Mucosa of rectum (tissue), 2 donors: ENCODE measurements at regions not wholly inside any gene's neighbourhood (a gene's known extent, or its start where the extent isn't known, plus 50 kb on each side); places are given as distances from the start of the nearest gene placed in this dataset.

Experiments
- H3K27ac ChIP-seq, 2 donors: one replicate each; pipeline ENCODE4 v1.7.0; 2013; ENCODE audit warnings: inconsistent platforms in 2 of 2, low read depth in 2 of 2, low read length in 2 of 2
- H3K27me3 ChIP-seq, 2 donors: one replicate each; pipeline ENCODE4 v1.7.0; 2013; ENCODE audit warnings: low read length in 2 of 2; ENCODE audit not compliant: control insufficient read depth in 2 of 2, insufficient read depth in 2 of 2
- H3K36me3 ChIP-seq, 2 donors: one replicate each; pipeline ENCODE4 v1.7.0; 2013; ENCODE audit warnings: low read length in 2 of 2; ENCODE audit not compliant: control insufficient read depth in 2 of 2, insufficient read depth in 2 of 2
- H3K4me1 ChIP-seq, 2 donors: one replicate each; pipeline ENCODE4 v1.7.0; 2013; ENCODE audit warnings: low read length in 2 of 2, mild to moderate bottlenecking in 1 of 2; ENCODE audit not compliant: control insufficient read depth in 2 of 2, insufficient read depth in 2 of 2
- H3K4me3 ChIP-seq, 2 donors: one replicate each; pipeline ENCODE4 v1.7.0; 2013; ENCODE audit warnings: low read length in 2 of 2
- H3K9ac ChIP-seq, 2 donors: one replicate each; pipeline ENCODE4 v1.7.0; 2013; ENCODE audit warnings: low read length in 2 of 2, low read depth in 1 of 2, mild to moderate bottlenecking in 1 of 2
- H3K9me3 ChIP-seq, 2 donors: one replicate each; pipeline ENCODE4 v1.7.0; 2013; ENCODE audit warnings: low read length in 2 of 2; ENCODE audit not compliant: control insufficient read depth in 2 of 2
- donor health status: healthy.
- donor health status: Normal muscosa, but diverticular disease.

DNA sequence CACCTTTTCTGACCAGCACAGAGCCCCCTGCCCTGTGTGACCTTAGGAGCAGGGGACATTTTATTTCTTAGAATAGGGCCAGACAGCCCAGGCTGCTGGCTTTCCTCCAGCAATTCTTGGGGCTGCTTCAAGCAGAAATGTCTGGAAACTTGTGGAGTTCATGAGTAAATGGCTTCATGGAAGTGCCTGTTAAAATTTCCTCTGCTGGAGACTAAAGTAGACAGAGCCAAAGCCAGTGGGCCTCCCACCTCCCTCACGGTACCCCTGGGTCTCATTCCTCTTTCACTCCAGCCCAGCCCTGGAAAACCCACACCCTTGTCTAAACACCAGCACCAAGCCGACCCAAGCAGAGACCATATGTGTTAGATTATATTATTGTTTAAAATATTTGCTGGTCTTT is 505.5 kb upstream of the ZMIZ1 start:
- no peaks in the 10 kb centered on the region for H3K9me3 ChIP-seq
- no peak overlapping the region for H3K9ac ChIP-seq
- no peak overlapping the region for H3K4me3 ChIP-seq
- no peaks in the 10 kb centered on the region for H3K27me3 ChIP-seq
- peaks cover 0 to 3% of the 10 kb centered on the region in 2 donors for H3K4me1 ChIP-seq
- H3K36me3 ChIP-seq = no peaks in the 10 kb centered on the region
- no peak overlapping the region for H3K27ac ChIP-seq

- Histone ChIP-seq H3K27me3 (no peaks in the 10 kb centered on the region), H3K4me1 (peaks cover 0 to 3% of the 10 kb centered on the region in 2 donors), H3K36me3 (no peaks in the 10 kb centered on the region), H3K27ac (no peak overlapping the region), H3K9ac (no peak overlapping the region), H3K9me3 (no peaks in the 10 kb centered on the region), H3K4me3 (no peak overlapping the region)
Measured at GRCh38 chr10:78565841-78566240, 502.9 kb upstream of the ZMIZ1 start.

GRCh38 chr10:78566284-78567111 is 502.3 kb upstream of the ZMIZ1 start:
- Histone ChIP-seq H3K4me1 (peaks cover 0 to 3% of the 10 kb centered on the region in 2 donors), H3K9ac (no peak overlapping the region), H3K27ac (no peak overlapping the region), H3K4me3 (no peak overlapping the region), H3K36me3 (no peaks in the 10 kb centered on the region), H3K9me3 (no peaks in the 10 kb centered on the region), H3K27me3 (no peaks in the 10 kb centered on the region)

DNA sequence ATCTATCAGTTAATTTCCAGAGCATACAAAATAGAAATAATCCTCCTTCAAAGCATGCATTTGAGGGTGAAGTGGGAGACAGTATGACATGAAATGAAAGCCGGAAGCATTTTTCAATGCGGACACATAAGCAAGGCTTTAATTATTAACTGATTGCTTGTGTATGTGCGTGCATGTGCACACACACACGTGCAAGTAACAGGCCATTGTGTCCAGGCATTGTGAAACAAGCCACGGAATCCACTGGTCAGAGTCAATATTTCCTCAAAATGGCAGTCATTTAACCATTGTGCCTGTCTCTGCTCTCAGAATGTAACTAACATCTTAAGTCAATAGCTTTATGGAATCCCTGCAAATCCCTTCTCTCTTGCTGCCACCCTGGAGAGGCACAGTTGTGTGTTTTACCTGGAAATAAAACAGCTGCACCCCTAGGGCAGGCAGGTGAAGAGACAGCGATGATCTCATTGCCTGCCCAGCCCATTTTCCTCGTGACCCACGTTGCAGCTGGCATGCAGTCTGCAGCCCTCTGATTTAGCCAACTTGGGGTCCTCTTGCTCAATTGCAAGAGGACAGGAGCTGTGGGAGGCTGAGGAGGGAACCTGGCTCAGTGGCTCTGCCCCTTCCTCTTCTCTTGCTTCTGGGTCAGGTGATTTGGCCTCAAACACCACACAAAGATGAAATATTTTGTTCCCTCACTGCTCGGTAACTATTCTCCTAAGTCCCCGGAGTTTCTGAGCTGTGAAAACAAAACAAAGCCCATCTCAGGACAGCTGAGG is 500.9 kb upstream of the ZMIZ1 start:
- no peaks in the 10 kb centered on the region for H3K9me3 ChIP-seq
- H3K36me3 ChIP-seq = no peaks in the 10 kb centered on the region
- no peak overlapping the region for H3K27ac ChIP-seq
- H3K4me3 ChIP-seq = no peak overlapping the region
- no peak overlapping the region for H3K9ac ChIP-seq
- no peaks in the 10 kb centered on the region for H3K27me3 ChIP-seq
- H3K4me1 ChIP-seq = peaks cover 0 to 3% of the 10 kb centered on the region in 2 donors

GRCh38 chr10:78568620-78569019 is 500.1 kb upstream of the ZMIZ1 start:
- Histone ChIP-seq H3K4me1 (peaks cover 0 to 3% of the 10 kb centered on the region in 2 donors), H3K9me3 (no peaks in the 10 kb centered on the region), H3K4me3 (no peak overlapping the region), H3K36me3 (no peaks in the 10 kb centered on the region), H3K9ac (no peak overlapping the region), H3K27ac (no peak overlapping the region), H3K27me3 (no peaks in the 10 kb centered on the region)

DNA sequence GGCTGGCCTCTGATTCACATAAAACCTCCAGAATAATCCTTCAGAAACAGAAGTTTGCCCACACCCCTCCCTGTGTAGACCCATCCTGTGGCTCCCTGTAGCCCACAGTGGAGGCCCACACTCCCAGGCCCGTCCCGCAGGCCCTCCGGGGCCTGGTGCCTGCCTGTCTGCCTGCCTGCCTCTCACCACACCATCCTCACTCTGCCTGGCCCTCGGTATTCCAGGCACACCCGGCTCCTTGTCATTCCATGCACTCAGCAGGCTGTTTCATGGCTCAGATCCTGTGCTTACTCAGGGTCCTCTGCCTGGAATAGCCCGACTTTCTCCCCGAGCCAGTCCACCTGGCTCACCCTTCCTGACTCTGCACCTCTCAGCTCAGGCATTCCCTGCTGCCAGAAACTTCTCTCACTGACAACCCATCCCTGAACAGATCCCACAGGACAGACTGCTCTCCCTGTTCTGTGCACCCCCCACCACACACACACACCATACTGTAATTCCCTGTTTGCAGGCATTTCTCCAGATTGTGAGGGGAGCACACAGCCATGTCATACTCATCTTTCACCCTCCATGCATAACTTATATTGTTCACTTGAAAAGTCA is 498.0 kb upstream of the ZMIZ1 start:
- H3K36me3 ChIP-seq = no peaks in the 10 kb centered on the region
- H3K27ac ChIP-seq = no peak overlapping the region
- no peak overlapping the region for H3K4me3 ChIP-seq
- no peak overlapping the region for H3K9ac ChIP-seq
- H3K9me3 ChIP-seq = no peaks in the 10 kb centered on the region
- no peaks in the 10 kb centered on the region for H3K27me3 ChIP-seq
- H3K4me1 ChIP-seq = peaks cover 0 to 3% of the 10 kb centered on the region in 2 donors

- Histone ChIP-seq H3K27ac (no peak overlapping the region), H3K27me3 (no peaks in the 10 kb centered on the region), H3K4me3 (no peak overlapping the region), H3K4me1 (peaks cover 0 to 3% of the 10 kb centered on the region in 2 donors), H3K9ac (no peak overlapping the region), H3K9me3 (no peaks in the 10 kb centered on the region), H3K36me3 (no peaks in the 10 kb centered on the region)
Measured at GRCh38 chr10:78571286-78571685, 497.5 kb upstream of the ZMIZ1 start.

- Histone ChIP-seq H3K36me3 (no peaks in the 10 kb centered on the region), H3K4me1 (peaks cover 0 to 3% of the 10 kb centered on the region in 2 donors), H3K9me3 (no peaks in the 10 kb centered on the region), H3K4me3 (no peak overlapping the region), H3K9ac (no peak overlapping the region), H3K27ac (no peak overlapping the region), H3K27me3 (no peaks in the 10 kb centered on the region)
Measured at GRCh38 chr10:78571891-78572290, 496.9 kb upstream of the ZMIZ1 start.

DNA sequence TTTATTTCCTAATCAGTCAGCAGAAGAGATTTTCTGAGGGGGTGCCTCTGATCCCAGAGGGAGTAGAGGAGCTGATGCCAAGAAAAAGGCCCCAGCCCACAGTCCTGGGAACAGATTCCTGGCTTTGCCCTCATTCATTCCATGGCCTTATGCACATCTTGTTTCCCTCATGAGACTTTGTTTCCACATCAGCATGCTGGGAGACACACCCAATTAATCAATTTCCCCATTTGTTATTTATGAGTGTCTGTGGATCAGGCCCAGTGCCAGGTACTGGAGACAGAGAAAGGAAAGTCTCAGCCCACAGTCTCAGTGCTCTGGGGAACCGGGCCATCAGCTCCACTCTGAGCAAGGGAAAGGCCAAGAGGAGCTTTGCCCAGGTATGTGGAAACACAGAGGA is 496.2 kb upstream of the ZMIZ1 start:
- no peaks in the 10 kb centered on the region for H3K36me3 ChIP-seq
- no peaks in the 10 kb centered on the region for H3K9me3 ChIP-seq
- H3K4me3 ChIP-seq = no peak overlapping the region
- H3K27ac ChIP-seq = no peak overlapping the region
- H3K4me1 ChIP-seq = peaks cover 4 to 5% of the 10 kb centered on the region in 2 donors
- no peak overlapping the region for H3K9ac ChIP-seq
- H3K27me3 ChIP-seq = no peaks in the 10 kb centered on the region

- Histone ChIP-seq H3K36me3 (no peaks in the 10 kb centered on the region), H3K27ac (no peak overlapping the region), H3K9me3 (no peaks in the 10 kb centered on the region), H3K27me3 (no peaks in the 10 kb centered on the region), H3K4me3 (no peak overlapping the region), H3K9ac (no peak overlapping the region), H3K4me1 (peaks cover 7 to 9% of the 10 kb centered on the region in 2 donors)
Measured at GRCh38 chr10:78574547-78574946, 494.2 kb upstream of the ZMIZ1 start.
